ENCODE measurements at regions not wholly inside any gene's neighbourhood (a gene's known extent, or its start where the extent isn't known, plus 50 kb on each side); places are given as distances from the start of the nearest gene placed in this dataset.

DNA sequence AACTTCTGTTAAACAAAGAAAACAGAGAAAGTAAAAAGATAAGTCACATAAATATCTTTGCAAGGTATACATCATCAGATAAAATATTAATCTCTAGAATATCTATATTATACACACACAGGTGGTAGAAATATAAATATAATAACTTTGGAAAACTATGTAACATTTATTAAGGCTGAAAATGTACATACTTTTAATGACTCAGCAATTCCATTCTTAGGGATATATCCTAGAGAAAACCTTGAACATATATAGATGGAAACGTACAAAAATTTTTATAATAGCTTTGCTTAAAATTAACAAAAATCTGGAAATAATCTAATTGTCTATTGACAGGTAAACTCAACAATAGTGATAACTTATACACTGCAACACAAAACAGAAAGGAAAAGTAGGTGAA lies 381.3 kb downstream of the GPD2 start:
- no peak for TF ChIP-seq EZH2 (IDR thresholded peaks at IDR 0.05; ENCODE audit: low read length, missing control alignments)
- TF ChIP-seq, protein P1, sequence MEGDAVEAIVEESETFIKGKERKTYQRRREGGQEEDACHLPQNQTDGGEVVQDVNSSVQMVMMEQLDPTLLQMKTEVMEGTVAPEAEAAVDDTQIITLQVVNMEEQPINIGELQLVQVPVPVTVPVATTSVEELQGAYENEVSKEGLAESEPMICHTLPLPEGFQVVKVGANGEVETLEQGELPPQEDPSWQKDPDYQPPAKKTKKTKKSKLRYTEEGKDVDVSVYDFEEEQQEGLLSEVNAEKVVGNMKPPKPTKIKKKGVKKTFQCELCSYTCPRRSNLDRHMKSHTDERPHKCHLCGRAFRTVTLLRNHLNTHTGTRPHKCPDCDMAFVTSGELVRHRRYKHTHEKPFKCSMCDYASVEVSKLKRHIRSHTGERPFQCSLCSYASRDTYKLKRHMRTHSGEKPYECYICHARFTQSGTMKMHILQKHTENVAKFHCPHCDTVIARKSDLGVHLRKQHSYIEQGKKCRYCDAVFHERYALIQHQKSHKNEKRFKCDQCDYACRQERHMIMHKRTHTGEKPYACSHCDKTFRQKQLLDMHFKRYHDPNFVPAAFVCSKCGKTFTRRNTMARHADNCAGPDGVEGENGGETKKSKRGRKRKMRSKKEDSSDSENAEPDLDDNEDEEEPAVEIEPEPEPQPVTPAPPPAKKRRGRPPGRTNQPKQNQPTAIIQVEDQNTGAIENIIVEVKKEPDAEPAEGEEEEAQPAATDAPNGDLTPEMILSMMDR (conservative IDR thresholded peaks at IDR 0.05 in 1 of 2, IDR thresholded peaks at IDR 0.05 in 1 of 2; ENCODE audit: low read depth in 1 of 2, low read length in 2 of 2), result no peak

Data from fibroblast of lung (primary cell).